Left lobe of liver (tissue), 2 donors: ENCODE measurements at regions not wholly inside any gene's neighbourhood (a gene's known extent, or its start where the extent isn't known, plus 50 kb on each side); places are given as distances from the start of the nearest gene placed in this dataset.
"Not testable (repeated sequence)": the region's sequence is repeated elsewhere in the genome, so short reads cannot be mapped to it uniquely, and the experiment has no call there.

Source experiments
- ATAC-seq: fragments of 200-7000 bp; cut with Tn5 transposase; one replicate; pipeline ENCODE4 v1.9.1; 2020; ENCODE audit warnings: mild to moderate bottlenecking, moderate library complexity
- DNase-seq: peaks from one replicate; pipeline ENCODE4 v3.0.0-alpha.2; 2020; ENCODE audit warnings: low spot score
- donor health status: DM: no; HTN: no; CAD: no; lungs with moderate emphysema.
- donor health status: DM: no; HTN: yes; CAD: no.

DNA sequence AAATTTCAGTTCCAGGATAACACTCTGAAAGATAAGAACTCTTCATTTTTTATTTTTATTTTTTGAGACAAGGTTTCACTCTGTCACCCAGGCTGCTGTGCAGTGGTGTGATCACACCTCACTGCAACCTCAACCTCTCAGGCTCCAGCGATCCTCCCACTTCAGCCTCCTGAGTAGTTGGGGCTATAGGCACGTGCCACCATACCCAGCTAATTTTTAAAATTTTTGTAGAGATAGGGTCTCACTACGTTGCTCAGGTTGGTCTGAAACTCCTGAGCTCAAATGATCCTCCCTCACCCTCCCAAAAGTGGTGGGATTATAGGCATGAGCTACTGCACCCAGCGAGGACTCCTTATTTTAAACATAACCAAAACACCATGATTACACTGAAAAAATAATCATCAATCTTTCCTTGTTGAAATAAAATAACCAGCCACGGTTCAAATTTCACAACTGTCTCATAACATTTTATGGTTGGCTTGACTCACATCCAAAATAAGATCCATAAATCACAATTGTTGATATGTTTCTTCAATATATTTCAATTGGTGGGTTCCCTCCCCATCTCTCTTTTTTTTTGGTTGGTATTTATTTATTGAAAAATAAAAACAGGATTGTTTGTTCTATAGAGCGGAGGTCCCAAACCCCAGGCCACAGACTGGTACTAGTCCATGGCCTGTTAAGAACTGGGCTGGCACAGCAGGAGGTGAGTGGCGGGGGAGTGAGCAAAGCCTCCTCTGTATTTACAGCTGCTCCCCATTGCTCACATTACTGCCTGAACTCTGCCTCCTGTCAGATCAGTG, 60.1 kb upstream of the FAM171A1 start:
- DNase-seq: no peak

DNA sequence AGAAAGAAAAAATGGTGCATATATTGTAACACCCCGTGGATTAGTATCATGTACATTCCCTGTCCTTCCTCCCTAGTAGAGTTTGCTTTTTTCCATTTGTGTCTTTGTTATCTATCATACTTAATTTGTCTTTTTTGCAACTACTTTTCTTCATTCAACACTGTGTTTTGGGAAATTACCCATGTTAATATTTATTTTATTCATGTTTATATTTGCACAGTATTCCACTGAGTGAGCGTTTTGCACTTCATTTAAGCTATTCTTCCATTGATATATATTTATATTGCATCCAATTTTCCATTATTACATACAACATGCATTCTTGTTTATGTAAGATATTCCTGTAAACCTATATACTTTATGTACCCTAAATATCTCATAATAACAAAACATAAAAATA, 57.6 kb upstream of the FAM171A1 start:
- DNase-seq: no peak
- no peak for ATAC-seq

More for the DNA sequence above, 60.1 kb upstream of the FAM171A1 start:
- ATAC-seq: no peak

DNA sequence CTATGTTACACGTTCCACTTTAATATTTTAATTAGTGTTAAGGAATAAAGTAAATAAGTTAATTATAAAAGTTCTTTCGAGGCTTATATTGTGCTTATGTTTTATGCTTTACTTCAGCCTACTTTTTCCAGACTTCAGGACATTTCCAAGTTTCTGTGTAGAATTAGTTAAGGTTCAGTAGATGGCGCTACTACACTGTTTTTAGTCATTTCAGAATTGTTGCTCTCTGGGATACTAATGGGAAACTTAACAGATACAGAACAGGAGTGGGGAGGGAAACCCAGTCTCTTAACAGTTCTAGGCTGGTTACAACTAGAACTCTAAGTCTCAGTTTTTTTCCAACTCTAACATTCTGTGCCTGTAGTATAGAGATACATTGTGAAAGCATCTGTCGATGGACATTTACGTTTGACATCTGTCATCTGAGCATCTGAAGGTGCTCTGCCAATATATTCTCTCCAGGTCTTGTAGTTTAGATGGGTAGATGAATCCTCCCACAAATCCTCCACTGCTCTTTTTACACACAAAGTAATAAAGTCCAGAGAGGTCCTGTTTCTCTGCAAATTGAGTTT, 56.8 kb upstream of the FAM171A1 start:
- ATAC-seq (peak; percentile 75), DNase-seq (no peak)

DNA sequence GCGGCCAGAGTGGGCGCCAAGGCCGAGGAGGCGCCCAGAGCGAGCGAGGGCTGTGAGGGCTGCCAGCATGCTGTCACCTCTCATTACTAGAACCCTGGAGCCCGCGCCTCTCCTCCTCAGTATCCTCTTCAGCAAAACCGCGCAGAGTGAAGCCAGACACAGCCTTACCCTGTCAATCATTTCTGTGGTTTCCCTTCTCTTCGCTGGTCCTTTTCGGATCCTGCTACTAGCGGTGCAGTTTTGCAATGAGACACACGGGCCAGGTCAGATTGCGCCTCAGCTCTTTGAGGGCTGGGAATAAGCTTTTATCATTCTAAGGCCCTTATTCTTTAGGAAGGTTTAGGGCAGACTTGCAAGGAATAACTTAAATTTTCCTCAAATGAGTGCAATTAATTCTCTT, 55.5 kb upstream of the FAM171A1 start:
- no peak for ATAC-seq
- DNase-seq: no peak

DNA sequence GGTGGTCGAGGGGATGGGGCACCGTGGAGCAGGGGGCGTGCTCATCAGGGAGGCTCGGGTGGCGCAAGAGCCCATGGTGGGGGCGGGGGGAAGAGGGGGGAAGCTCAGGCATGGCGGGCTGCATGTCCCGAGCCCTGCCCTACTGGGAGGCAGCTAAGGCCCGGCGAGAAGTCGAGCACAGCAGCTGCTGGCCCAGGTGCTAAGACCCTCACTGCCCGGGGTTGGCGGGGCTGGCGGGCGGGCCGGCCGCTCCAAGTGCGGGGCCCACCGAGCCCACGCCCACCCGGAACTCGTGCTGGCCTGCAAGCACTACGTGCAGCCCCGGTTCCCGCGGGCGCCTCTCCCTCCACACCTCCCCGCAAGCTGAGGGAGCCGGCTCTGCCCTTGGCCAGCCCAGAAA, 55.0 kb upstream of the FAM171A1 start:
- DNase-seq (no peak), ATAC-seq (no peak)

DNA sequence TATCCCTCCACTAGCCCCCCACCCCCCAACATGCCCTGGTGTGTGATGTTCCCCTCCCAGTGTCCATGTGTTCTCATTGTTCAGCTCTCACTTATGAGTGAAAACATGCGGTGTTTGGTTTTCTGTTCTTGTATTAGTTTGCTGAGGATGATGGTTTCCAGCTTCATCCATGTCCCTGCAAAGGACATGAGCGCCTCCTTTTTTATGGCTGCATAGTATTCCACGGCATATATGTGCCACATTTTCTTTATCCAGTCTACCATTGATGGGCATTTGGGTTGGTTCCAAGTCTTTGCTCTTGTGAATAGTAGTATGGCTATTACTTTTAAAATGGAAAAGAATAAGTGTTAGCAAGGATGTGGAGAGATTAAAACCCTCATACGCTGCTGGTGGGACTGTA, 50.8 kb upstream of the FAM171A1 start:
- not testable (repeated sequence) for ATAC-seq, DNase-seq
